ENCODE measurements at regions not wholly inside any gene's neighbourhood (a gene's known extent, or its start where the extent isn't known, plus 50 kb on each side); places are given as distances from the start of the nearest gene placed in this dataset.

- Histone ChIP-seq H3K4me1 (ENCODE audit: insufficient read depth) (no peaks in the 10 kb centered on the region), H4K20me1 (replicated peaks; ENCODE audit: insufficient read depth) (no peaks in the 10 kb centered on the region), H3K27me3 (ENCODE audit: insufficient read depth) (peaks cover 21% of the 10 kb centered on the region), H3K36me3 (ENCODE audit: insufficient read depth) (0 out of 2 replicates have a peak, but pooled peaks cover 5% of the 10 kb centered on the region), H3K79me2 (replicated peaks; ENCODE audit: insufficient read depth) (no peaks in the 10 kb centered on the region), H3K4me3 (no peak overlapping the region), H3K27ac (ENCODE audit: low read depth) (no peak overlapping the region), H3K9me2 (ENCODE audit: insufficient read depth) (no peaks in the 10 kb centered on the region; the same call in 1 of the 2 replicates), H2AFZ (no peak overlapping the region), H3K4me2 (no peak overlapping the region), H3F3A (replicated peaks; ENCODE audit: low read depth) (no peaks in the 10 kb centered on the region)
- ATAC-seq (no peak), DNase-seq (ENCODE audit: low spot score) (no peak)
- Mint-ChIP-seq H3K4me1 (peaks cover 17% of the 10 kb centered on the region), H3K27ac (no peak overlapping the region), H3K9me3 (peaks cover 9% of the 10 kb centered on the region), H3K36me3 (ENCODE audit: low read depth) (peaks cover 9% of the 10 kb centered on the region), H3K4me3 (no peak overlapping the region), H3K27me3 (ENCODE audit: insufficient read depth, low read depth, poor library complexity) (peaks cover 33% of the 10 kb centered on the region)
- TF ChIP-seq POLR2AphosphoS5 (IDR thresholded peaks at IDR 0.05; ENCODE audit: low read depth) (no peak), CREB1 (CRISPR knock-in tag; IDR thresholded peaks at IDR 0.05; ENCODE audit: low read depth) (no peak), STAT1 (IDR thresholded peaks at IDR 0.05; ENCODE audit: unreplicated experiment) (no peak), NANOG (IDR thresholded peaks at IDR 0.05; ENCODE audit: borderline replicate concordance) (no peak), EZH2 (IDR thresholded peaks at IDR 0.05; ENCODE audit: low read depth, unreplicated experiment) (no peak), JUNB (IDR thresholded peaks at IDR 0.05; ENCODE audit: unreplicated experiment) (no peak), ZNF331 (CRISPR knock-in tag; IDR thresholded peaks at IDR 0.05; ENCODE audit: low read depth) (no peak)
- TF ChIP-seq, protein P1, sequence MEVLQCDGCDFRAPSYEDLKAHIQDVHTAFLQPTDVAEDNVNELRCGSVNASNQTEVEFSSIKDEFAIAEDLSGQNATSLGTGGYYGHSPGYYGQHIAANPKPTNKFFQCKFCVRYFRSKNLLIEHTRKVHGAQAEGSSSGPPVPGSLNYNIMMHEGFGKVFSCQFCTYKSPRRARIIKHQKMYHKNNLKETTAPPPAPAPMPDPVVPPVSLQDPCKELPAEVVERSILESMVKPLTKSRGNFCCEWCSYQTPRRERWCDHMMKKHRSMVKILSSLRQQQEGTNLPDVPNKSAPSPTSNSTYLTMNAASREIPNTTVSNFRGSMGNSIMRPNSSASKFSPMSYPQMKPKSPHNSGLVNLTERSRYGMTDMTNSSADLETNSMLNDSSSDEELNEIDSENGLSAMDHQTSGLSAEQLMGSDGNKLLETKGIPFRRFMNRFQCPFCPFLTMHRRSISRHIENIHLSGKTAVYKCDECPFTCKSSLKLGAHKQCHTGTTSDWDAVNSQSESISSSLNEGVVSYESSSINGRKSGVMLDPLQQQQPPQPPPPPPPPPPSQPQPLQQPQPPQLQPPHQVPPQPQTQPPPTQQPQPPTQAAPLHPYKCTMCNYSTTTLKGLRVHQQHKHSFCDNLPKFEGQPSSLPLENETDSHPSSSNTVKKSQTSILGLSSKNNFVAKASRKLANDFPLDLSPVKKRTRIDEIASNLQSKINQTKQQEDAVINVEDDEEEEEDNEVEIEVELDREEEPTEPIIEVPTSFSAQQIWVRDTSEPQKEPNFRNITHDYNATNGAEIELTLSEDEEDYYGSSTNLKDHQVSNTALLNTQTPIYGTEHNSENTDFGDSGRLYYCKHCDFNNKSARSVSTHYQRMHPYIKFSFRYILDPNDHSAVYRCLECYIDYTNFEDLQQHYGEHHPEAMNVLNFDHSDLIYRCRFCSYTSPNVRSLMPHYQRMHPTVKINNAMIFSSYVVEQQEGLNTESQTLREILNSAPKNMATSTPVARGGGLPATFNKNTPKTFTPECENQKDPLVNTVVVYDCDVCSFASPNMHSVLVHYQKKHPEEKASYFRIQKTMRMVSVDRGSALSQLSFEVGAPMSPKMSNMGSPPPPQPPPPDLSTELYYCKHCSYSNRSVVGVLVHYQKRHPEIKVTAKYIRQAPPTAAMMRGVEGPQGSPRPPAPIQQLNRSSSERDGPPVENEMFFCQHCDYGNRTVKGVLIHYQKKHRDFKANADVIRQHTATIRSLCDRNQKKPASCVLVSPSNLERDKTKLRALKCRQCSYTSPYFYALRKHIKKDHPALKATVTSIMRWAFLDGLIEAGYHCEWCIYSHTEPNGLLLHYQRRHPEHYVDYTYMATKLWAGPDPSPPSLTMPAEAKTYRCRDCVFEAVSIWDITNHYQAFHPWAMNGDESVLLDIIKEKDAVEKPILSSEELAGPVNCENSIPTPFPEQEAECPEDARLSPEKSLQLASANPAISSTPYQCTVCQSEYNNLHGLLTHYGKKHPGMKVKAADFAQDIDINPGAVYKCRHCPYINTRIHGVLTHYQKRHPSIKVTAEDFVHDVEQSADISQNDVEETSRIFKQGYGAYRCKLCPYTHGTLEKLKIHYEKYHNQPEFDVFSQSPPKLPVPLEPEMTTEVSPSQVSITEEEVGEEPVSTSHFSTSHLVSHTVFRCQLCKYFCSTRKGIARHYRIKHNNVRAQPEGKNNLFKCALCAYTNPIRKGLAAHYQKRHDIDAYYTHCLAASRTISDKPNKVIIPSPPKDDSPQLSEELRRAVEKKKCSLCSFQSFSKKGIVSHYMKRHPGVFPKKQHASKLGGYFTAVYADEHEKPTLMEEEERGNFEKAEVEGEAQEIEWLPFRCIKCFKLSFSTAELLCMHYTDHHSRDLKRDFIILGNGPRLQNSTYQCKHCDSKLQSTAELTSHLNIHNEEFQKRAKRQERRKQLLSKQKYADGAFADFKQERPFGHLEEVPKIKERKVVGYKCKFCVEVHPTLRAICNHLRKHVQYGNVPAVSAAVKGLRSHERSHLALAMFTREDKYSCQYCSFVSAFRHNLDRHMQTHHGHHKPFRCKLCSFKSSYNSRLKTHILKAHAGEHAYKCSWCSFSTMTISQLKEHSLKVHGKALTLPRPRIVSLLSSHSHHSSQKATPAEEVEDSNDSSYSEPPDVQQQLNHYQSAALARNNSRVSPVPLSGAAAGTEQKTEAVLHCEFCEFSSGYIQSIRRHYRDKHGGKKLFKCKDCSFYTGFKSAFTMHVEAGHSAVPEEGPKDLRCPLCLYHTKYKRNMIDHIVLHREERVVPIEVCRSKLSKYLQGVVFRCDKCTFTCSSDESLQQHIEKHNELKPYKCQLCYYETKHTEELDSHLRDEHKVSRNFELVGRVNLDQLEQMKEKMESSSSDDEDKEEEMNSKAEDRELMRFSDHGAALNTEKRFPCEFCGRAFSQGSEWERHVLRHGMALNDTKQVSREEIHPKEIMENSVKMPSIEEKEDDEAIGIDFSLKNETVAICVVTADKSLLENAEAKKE (CRISPR knock-in tag; IDR thresholded peaks at IDR 0.05) = no peak
Measured at GRCh38 chr17:72412650-72413076, 291.8 kb downstream of the SOX9 start.

Data from GM23338 (cell line).